ENCODE measurements at regions not wholly inside any gene's neighbourhood (a gene's known extent, or its start where the extent isn't known, plus 50 kb on each side); places are given as distances from the start of the nearest gene placed in this dataset.

- TF ChIP-seq CREB5 (CRISPR knock-in tag; IDR thresholded peaks at IDR 0.05; ENCODE audit: low read depth) = no peak
- TF ChIP-seq, protein P1, sequence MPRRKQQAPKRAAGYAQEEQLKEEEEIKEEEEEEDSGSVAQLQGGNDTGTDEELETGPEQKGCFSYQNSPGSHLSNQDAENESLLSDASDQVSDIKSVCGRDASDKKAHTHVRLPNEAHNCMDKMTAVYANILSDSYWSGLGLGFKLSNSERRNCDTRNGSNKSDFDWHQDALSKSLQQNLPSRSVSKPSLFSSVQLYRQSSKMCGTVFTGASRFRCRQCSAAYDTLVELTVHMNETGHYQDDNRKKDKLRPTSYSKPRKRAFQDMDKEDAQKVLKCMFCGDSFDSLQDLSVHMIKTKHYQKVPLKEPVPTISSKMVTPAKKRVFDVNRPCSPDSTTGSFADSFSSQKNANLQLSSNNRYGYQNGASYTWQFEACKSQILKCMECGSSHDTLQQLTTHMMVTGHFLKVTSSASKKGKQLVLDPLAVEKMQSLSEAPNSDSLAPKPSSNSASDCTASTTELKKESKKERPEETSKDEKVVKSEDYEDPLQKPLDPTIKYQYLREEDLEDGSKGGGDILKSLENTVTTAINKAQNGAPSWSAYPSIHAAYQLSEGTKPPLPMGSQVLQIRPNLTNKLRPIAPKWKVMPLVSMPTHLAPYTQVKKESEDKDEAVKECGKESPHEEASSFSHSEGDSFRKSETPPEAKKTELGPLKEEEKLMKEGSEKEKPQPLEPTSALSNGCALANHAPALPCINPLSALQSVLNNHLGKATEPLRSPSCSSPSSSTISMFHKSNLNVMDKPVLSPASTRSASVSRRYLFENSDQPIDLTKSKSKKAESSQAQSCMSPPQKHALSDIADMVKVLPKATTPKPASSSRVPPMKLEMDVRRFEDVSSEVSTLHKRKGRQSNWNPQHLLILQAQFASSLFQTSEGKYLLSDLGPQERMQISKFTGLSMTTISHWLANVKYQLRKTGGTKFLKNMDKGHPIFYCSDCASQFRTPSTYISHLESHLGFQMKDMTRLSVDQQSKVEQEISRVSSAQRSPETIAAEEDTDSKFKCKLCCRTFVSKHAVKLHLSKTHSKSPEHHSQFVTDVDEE (CRISPR knock-in tag; IDR thresholded peaks at IDR 0.05) = no peak
- no peak for ATAC-seq
Observed at GRCh38 chr3:117074826-117075225, 365.2 kb downstream of the TUSC7 start.

GRCh38 chr3:117079997-117080396 is 370.4 kb downstream of the TUSC7 start:
- ATAC-seq = no peak
- TF ChIP-seq POU6F1 (CRISPR knock-in tag; IDR thresholded peaks at IDR 0.05; ENCODE audit: borderline replicate concordance, low read depth) (no peak), ZNF8 (CRISPR knock-in tag; IDR thresholded peaks at IDR 0.05) (no peak), CREB5 (CRISPR knock-in tag; IDR thresholded peaks at IDR 0.05; ENCODE audit: low read depth) (no peak), TOX (CRISPR knock-in tag; IDR thresholded peaks at IDR 0.05; ENCODE audit: borderline replicate concordance) (no peak), ZNF70 (CRISPR knock-in tag; IDR thresholded peaks at IDR 0.05) (no peak), CSRNP3 (CRISPR knock-in tag; IDR thresholded peaks at IDR 0.05) (no peak), SNAI2 (CRISPR knock-in tag; IDR thresholded peaks at IDR 0.05) (no peak), ESRRG (CRISPR knock-in tag; IDR thresholded peaks at IDR 0.05) (no peak), ISL1 (CRISPR knock-in tag; IDR thresholded peaks at IDR 0.05) (no peak), ZFP30 (CRISPR knock-in tag; IDR thresholded peaks at IDR 0.05) (no peak), ZC3H10 (CRISPR knock-in tag; IDR thresholded peaks at IDR 0.05) (no peak), OSR1 (CRISPR knock-in tag; IDR thresholded peaks at IDR 0.05) (no peak), GLIS3 (CRISPR knock-in tag; IDR thresholded peaks at IDR 0.05) (no peak), ZFP3 (CRISPR knock-in tag; IDR thresholded peaks at IDR 0.05) (no peak), BACH2 (CRISPR knock-in tag; IDR thresholded peaks at IDR 0.05; ENCODE audit: borderline replicate concordance) (no peak), CSDC2 (CRISPR knock-in tag; IDR thresholded peaks at IDR 0.05) (no peak), ZNF565 (CRISPR knock-in tag; conservative IDR thresholded peaks at IDR 0.05; ENCODE audit: low read depth) (no peak), RARB (CRISPR knock-in tag; IDR thresholded peaks at IDR 0.05) (no peak)
- TF ChIP-seq, protein P2, sequence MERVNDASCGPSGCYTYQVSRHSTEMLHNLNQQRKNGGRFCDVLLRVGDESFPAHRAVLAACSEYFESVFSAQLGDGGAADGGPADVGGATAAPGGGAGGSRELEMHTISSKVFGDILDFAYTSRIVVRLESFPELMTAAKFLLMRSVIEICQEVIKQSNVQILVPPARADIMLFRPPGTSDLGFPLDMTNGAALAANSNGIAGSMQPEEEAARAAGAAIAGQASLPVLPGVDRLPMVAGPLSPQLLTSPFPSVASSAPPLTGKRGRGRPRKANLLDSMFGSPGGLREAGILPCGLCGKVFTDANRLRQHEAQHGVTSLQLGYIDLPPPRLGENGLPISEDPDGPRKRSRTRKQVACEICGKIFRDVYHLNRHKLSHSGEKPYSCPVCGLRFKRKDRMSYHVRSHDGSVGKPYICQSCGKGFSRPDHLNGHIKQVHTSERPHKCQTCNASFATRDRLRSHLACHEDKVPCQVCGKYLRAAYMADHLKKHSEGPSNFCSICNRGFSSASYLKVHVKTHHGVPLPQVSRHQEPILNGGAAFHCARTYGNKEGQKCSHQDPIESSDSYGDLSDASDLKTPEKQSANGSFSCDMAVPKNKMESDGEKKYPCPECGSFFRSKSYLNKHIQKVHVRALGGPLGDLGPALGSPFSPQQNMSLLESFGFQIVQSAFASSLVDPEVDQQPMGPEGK (CRISPR knock-in tag; IDR thresholded peaks at IDR 0.05; ENCODE audit: borderline replicate concordance) = no peak
- TF ChIP-seq, protein P1 (CRISPR knock-in tag; IDR thresholded peaks at IDR 0.05) = no peak

Measured in SK-N-SH treated with all-trans-retinoic acid at 6 μM for 48 hours (cell line).